Neutrophil (primary cell): ENCODE measurements at regions not wholly inside any gene's neighbourhood (a gene's known extent, or its start where the extent isn't known, plus 50 kb on each side); places are given as distances from the start of the nearest gene placed in this dataset.

Experiments
- H3K27ac ChIP-seq: fragments of 200-600 bp; sonication (generic); 2 replicates; pipeline ENCODE4 v1.5.1; 2016; ENCODE audit warnings: mild to moderate bottlenecking, moderate library complexity
- H3K27me3 ChIP-seq: fragments of 200-600 bp; sonication (generic); 2 replicates; pipeline ENCODE4 v1.6.0; 2016; ENCODE audit warnings: mild to moderate bottlenecking
- H3K36me3 ChIP-seq: fragments of 200-600 bp; sonication (generic); 2 replicates; pipeline ENCODE4 v1.5.1; 2017
- H3K4me1 ChIP-seq, 2 experiments: fragments of 200-600 bp in 1 of 2; sonication (generic) in 1 of 2; 1 replicate in 1 of 2; 2 replicates in 1 of 2; pipeline versions ENCODE4 v1.5.1 to v1.6.1; 2013 to 2016; ENCODE audit warnings: low read depth in 1 of 2, low read length in 1 of 2, mild to moderate bottlenecking in 1 of 2, moderate library complexity in 1 of 2; ENCODE audit not compliant: control insufficient read depth in 1 of 2, insufficient read depth in 1 of 2
- H3K4me3 ChIP-seq, 2 experiments: fragments of 200-600 bp in 1 of 2; sonication (generic) in 1 of 2; 1 replicate in 1 of 2; 2 replicates in 1 of 2; pipeline ENCODE4 v1.5.1; 2013 to 2016; ENCODE audit warnings: low read depth in 1 of 2, low read length in 1 of 2, mild to moderate bottlenecking in 1 of 2, moderate library complexity in 1 of 2
- H3K9me3 ChIP-seq: fragments of 200-600 bp; sonication (generic); 2 replicates; pipeline ENCODE4 v1.5.1; 2016
- TF ChIP-seq, protein P1 (sequence below): fragments of 200-600 bp; sonication (generic); IDR thresholded peaks from 2 replicates; pipeline ENCODE4 v1.5.1; 2016; ENCODE audit warnings: antibody characterized with exemption

GRCh38 chr4:132513491-132513890 is 635.6 kb upstream of the PCDH10 start:
- Histone ChIP-seq H3K27me3 (no peaks in the 10 kb centered on the region), H3K4me1 (no peaks in the 10 kb centered on the region), H3K4me3 (no peak overlapping the region), H3K36me3 (no peaks in the 10 kb centered on the region), H3K27ac (no peak overlapping the region), H3K9me3 (no peaks in the 10 kb centered on the region)
- TF ChIP-seq, protein P1, sequence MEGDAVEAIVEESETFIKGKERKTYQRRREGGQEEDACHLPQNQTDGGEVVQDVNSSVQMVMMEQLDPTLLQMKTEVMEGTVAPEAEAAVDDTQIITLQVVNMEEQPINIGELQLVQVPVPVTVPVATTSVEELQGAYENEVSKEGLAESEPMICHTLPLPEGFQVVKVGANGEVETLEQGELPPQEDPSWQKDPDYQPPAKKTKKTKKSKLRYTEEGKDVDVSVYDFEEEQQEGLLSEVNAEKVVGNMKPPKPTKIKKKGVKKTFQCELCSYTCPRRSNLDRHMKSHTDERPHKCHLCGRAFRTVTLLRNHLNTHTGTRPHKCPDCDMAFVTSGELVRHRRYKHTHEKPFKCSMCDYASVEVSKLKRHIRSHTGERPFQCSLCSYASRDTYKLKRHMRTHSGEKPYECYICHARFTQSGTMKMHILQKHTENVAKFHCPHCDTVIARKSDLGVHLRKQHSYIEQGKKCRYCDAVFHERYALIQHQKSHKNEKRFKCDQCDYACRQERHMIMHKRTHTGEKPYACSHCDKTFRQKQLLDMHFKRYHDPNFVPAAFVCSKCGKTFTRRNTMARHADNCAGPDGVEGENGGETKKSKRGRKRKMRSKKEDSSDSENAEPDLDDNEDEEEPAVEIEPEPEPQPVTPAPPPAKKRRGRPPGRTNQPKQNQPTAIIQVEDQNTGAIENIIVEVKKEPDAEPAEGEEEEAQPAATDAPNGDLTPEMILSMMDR = no peak

DNA sequence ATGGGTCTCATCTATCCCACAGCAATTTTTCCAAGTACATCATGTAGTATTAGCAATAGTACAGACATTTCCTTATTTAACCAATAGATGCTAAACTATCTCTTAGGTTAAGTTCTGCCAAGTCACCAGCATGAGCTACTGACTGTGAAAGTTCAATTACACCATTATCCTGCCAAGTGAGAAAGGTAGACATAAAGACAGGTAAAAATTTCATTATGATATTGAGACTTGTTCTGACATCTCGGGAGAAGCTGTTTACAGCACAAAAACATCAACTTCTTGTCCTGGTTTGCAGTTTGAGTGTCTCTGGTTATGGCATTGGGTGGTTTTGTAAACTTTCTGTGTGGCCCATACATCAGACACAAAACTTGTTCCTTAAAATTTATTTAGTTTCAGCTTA is 622.4 kb upstream of the PCDH10 start:
- Histone ChIP-seq H3K4me3 (no peak overlapping the region), H3K27ac (no peak overlapping the region), H3K36me3 (no peaks in the 10 kb centered on the region), H3K4me1 (no peaks in the 10 kb centered on the region), H3K27me3 (no peaks in the 10 kb centered on the region), H3K9me3 (no peaks in the 10 kb centered on the region)
- TF ChIP-seq, protein P1 = no peak

GRCh38 chr4:132527817-132528216 is 621.3 kb upstream of the PCDH10 start:
- TF ChIP-seq, protein P1 = no peak
- Histone ChIP-seq H3K27me3 (no peaks in the 10 kb centered on the region), H3K4me3 (no peak overlapping the region), H3K36me3 (no peaks in the 10 kb centered on the region), H3K9me3 (no peaks in the 10 kb centered on the region), H3K27ac (no peak overlapping the region), H3K4me1 (no peaks in the 10 kb centered on the region)

- H3K27me3 ChIP-seq = no peaks in the 10 kb centered on the region
- no peaks in the 10 kb centered on the region for H3K36me3 ChIP-seq
- H3K4me3 ChIP-seq = no peak overlapping the region
- H3K9me3 ChIP-seq = no peaks in the 10 kb centered on the region
- TF ChIP-seq, protein P1 = no peak
- H3K27ac ChIP-seq = no peak overlapping the region
- H3K4me1 ChIP-seq = no peaks in the 10 kb centered on the region
These were observed 618.2 kb upstream of the PCDH10 start for GRCh38 chr4:132530861-132531260.

DNA sequence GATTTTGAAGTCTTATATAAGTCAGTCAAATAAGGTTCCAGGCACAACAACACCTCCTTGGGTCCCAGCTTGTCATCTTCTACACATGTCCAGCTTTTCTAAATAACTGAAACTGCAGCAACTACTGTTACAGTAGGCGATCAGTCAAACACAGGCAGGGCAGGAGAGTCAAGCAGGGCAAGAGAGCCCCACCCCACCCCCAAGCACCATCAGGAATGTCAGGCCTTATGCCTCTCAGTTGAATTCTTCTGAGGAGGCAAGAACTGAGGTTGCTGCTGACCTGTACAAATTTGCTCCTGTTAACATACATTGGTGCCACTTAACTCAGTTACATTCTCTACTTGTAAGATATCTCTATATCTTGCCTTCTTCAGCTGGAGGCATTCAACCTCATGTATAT is 608.8 kb upstream of the PCDH10 start:
- no peaks in the 10 kb centered on the region for H3K9me3 ChIP-seq
- no peaks in the 10 kb centered on the region for H3K27me3 ChIP-seq
- no peaks in the 10 kb centered on the region for H3K36me3 ChIP-seq
- no peak overlapping the region for H3K4me3 ChIP-seq
- no peak overlapping the region for H3K27ac ChIP-seq
- TF ChIP-seq, protein P1 = no peak
- no peaks in the 10 kb centered on the region for H3K4me1 ChIP-seq

GRCh38 chr4:132540797-132541196 is 608.3 kb upstream of the PCDH10 start:
- Histone ChIP-seq H3K36me3 (no peaks in the 10 kb centered on the region), H3K27ac (no peak overlapping the region), H3K4me3 (no peak overlapping the region), H3K27me3 (no peaks in the 10 kb centered on the region), H3K4me1 (no peaks in the 10 kb centered on the region), H3K9me3 (no peaks in the 10 kb centered on the region)
- TF ChIP-seq, protein P1 = no peak
